HG03039 (cell line): ENCODE measurements at regions not wholly inside any gene's neighbourhood (a gene's known extent, or its start where the extent isn't known, plus 50 kb on each side); places are given as distances from the start of the nearest gene placed in this dataset.

Experiments
- ATAC-seq: cut with Tn5 transposase; IDR thresholded peaks from one replicate; pipeline ENCODE4 v1.9.1; 2021; ENCODE audit warnings: mild to moderate bottlenecking, moderate library complexity; ENCODE audit not compliant: unreplicated experiment

DNA sequence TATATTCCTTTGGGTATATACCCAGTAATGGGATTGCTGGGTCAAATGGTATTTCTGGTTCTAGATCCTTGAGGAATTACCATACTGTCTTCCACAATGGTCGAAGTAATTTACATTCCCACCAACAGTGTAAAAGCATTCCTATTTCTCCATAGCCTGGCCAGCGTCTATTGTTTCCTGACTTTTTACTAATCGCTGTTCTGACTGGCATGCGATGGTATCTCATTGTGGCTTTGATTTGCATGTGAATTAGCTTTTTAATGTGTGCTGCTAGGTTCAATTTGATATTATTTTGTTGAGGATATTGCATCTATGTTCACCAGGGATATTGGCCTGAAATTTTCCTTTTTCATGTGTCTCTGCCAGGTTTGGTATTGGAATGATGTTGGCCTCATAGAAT lies 67.4 kb upstream of the VRK2 start:
- ATAC-seq = no peak

DNA sequence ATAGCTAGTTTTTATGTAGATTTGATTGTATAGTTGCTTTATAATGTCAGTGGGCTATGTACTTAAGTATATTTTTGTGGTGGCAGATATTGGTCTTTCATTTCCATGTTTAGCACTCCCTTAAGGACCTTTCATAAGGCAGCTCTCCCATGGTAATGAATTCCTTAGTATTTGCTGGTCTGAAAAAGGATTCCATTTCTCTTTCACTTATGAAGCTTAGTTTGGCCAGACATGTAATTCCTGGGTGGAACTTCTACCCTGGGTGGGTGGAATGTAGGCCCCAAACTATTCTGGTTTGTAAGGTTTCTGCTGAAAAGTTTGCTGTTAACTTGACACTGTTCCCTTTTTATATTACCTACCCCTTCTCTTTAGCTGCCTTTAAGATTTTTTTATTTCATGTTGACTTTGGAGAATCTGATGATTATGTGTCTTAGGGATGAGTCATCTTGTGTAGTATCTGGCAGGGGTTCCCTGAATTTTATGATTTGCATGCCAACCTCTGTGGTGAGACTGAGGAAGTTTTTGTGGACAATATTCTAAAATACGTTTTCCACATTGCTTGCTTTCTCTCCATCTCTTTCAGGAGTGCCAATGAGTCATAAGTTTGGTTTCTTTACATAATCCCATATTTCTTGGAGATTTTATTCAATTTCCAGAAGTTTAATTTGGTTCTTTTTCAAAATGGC lies 65.4 kb upstream of the VRK2 start:
- ATAC-seq = no peak

DNA sequence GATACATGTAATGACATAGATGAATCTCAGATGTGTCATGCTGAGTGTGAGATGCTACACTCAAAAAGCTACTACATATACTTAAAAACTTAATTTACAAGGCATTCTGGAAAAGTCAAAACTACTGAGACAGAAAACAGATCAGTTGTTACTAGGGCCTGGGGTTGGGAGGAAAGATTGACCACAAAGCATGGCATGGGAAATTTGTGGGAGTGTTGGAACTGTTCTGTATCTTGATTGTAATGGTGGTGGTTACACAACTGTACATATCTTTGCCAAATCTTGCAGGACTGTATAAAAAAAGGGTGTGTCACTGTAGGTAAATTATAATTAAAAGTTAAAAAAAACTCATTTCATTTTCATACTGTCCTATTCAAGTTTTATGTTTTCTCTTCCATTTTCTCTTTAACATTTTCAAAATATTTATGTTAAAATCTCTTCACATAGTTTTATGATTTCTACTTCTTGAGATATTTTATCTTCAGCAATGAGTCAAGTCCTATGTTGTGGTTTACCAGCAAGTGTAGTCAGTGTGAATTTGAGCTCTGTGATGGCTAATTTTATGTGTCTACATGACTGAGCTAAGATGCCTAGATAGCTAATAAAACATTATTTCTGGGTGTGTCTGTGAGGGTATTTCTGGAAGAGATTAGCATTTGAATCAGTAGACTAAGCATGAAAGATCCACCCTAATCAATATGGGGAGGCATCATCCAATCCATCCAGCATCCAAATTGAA lies 58.6 kb upstream of the VRK2 start:
- ATAC-seq = no peak

DNA sequence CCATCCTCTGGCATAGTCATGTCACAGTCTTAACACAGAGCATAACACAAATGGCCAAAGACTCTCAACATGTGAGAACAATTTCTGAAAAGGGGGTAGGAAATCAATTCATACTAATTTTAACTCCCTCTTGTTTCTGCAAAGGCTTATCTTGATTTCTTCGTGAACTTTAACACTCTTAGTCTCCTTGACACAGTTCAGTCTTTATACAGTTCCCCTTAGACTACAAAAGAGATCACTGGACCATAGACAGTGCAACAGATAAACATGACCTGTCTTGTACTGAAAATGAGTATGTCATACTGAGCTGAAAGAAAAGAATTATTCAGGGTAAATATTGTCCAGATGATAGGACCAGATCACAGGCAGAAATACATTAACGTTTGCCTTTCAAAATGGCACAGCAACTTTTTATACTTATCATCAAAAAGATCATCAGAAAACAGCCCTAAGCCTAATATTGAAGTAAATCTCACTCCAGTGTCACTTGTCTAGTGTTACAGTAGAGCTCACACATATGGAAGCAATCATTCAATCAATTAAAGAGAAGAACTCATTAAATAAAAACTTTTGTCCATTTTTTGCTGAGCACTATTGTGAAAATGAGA lies 56.4 kb upstream of the VRK2 start:
- ATAC-seq = no peak
